KMS-11 (cell line): ENCODE measurements at regions not wholly inside any gene's neighbourhood (a gene's known extent, or its start where the extent isn't known, plus 50 kb on each side); places are given as distances from the start of the nearest gene placed in this dataset.

Experiments used
- H2AFZ ChIP-seq: fragments of 200-600 bp; sonication (generic); 2 replicates; pipeline ENCODE4 v1.6.1; 2016; ENCODE audit warnings: antibody characterized with exemption, mixed run types, low read depth
- H3K27ac ChIP-seq: fragments of 200-600 bp; sonication (generic); 2 replicates; pipeline ENCODE4 v1.6.1; 2016; ENCODE audit warnings: mild to moderate bottlenecking, mixed run types
- H3K27me3 ChIP-seq: fragments of 200-600 bp; sonication (generic); 2 replicates; pipeline ENCODE4 v1.6.1; 2017; ENCODE audit warnings: mild to moderate bottlenecking, low read depth, mixed run types, moderate library complexity; ENCODE audit not compliant: insufficient read depth
- H3K36me3 ChIP-seq: fragments of 200-600 bp; sonication (generic); 2 replicates; pipeline ENCODE4 v1.6.1; 2017; ENCODE audit warnings: mild to moderate bottlenecking, mixed run types; ENCODE audit not compliant: insufficient read depth
- H3K4me1 ChIP-seq: fragments of 200-600 bp; sonication (generic); 2 replicates; pipeline ENCODE4 v1.6.1; 2016; ENCODE audit warnings: mild to moderate bottlenecking, low read depth, mixed run types; ENCODE audit not compliant: poor library complexity, severe bottlenecking
- H3K4me2 ChIP-seq: fragments of 200-600 bp; sonication (generic); 2 replicates; pipeline ENCODE4 v1.7.0; 2016; ENCODE audit warnings: mild to moderate bottlenecking, mixed run types
- H3K4me3 ChIP-seq: fragments of 200-600 bp; sonication (generic); IDR thresholded peaks from 2 replicates; pipeline ENCODE4 v1.6.1; 2017; ENCODE audit warnings: low read depth, low read length, mixed read lengths; ENCODE audit not compliant: insufficient read depth
- H3K79me2 ChIP-seq: fragments of 200-600 bp; sonication (generic); 2 replicates; pipeline ENCODE4 v1.6.1; 2016; ENCODE audit warnings: low read depth, mixed run types; ENCODE audit not compliant: insufficient read depth
- H3K9ac ChIP-seq: fragments of 200-600 bp; sonication (generic); 2 replicates; pipeline ENCODE4 v1.6.1; 2016; ENCODE audit warnings: mild to moderate bottlenecking, mixed run types
- H4K20me1 ChIP-seq: fragments of 200-600 bp; sonication (generic); 2 replicates; pipeline ENCODE4 v1.6.1; 2016; ENCODE audit warnings: mild to moderate bottlenecking, mixed run types; ENCODE audit not compliant: insufficient read depth
- TF ChIP-seq, protein P1 (sequence below): fragments of 200-600 bp; sonication (generic); conservative IDR thresholded peaks from 2 replicates; pipeline ENCODE4 v1.6.1; 2017; ENCODE audit warnings: low read depth, mild to moderate bottlenecking, antibody characterized with exemption, low read length, moderate library complexity, mixed read lengths

- Histone ChIP-seq H3K4me2 (no peak overlapping the region), H3K79me2 (no peaks in the 10 kb centered on the region), H3K4me3 (no peak overlapping the region), H3K27me3 (no peaks in the 10 kb centered on the region), H3K36me3 (no peaks in the 10 kb centered on the region), H3K27ac (no peak overlapping the region), H3K4me1 (peaks cover 12% of the 10 kb centered on the region), H4K20me1 (no peaks in the 10 kb centered on the region), H2AFZ (no peak overlapping the region), H3K9ac (no peak overlapping the region)
- TF ChIP-seq, protein P1, sequence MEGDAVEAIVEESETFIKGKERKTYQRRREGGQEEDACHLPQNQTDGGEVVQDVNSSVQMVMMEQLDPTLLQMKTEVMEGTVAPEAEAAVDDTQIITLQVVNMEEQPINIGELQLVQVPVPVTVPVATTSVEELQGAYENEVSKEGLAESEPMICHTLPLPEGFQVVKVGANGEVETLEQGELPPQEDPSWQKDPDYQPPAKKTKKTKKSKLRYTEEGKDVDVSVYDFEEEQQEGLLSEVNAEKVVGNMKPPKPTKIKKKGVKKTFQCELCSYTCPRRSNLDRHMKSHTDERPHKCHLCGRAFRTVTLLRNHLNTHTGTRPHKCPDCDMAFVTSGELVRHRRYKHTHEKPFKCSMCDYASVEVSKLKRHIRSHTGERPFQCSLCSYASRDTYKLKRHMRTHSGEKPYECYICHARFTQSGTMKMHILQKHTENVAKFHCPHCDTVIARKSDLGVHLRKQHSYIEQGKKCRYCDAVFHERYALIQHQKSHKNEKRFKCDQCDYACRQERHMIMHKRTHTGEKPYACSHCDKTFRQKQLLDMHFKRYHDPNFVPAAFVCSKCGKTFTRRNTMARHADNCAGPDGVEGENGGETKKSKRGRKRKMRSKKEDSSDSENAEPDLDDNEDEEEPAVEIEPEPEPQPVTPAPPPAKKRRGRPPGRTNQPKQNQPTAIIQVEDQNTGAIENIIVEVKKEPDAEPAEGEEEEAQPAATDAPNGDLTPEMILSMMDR, result no peak
Measured at GRCh38 chr18:56380685-56381084, 257.7 kb downstream of the TXNL1 start.

- H3K36me3 ChIP-seq, result no peaks in the 10 kb centered on the region
- no peaks in the 10 kb centered on the region for H3K27me3 ChIP-seq
- H3K9ac ChIP-seq, result no peak overlapping the region
- H3K27ac ChIP-seq, result no peak overlapping the region
- H3K4me1 ChIP-seq, result peaks cover 27% of the 10 kb centered on the region
- H4K20me1 ChIP-seq, result no peaks in the 10 kb centered on the region
- TF ChIP-seq, protein P1, result no peak
- H3K79me2 ChIP-seq, result no peaks in the 10 kb centered on the region
- H2AFZ ChIP-seq, result no peak overlapping the region
- H3K4me2 ChIP-seq, result no peak overlapping the region
- H3K4me3 ChIP-seq, result no peak overlapping the region
Measured at GRCh38 chr18:56379256-56379655, 259.1 kb downstream of the TXNL1 start.

DNA sequence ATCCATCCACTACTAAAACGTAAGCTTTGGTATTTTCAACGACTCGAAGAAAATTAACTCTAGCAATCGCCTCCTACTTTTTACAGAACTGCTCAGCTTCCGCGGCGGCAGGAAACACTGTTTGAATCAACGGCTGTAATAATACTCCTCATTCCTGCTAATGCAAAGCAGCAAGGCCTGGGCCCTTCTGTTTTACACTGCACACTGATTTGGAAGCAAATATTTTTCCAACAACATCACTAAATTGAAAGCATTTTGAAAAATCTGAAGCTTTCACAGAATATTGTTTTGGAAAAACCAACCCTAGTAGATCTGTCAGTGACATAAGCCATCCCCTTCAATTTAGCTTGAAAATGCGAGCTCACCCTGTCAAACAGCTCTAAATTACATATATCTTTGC lies 261.2 kb downstream of the TXNL1 start:
- H3K79me2 ChIP-seq, result no peaks in the 10 kb centered on the region

GRCh38 chr18:56374007-56374655 lies 264.3 kb downstream of the TXNL1 start:
- Histone ChIP-seq H3K36me3 (no peaks in the 10 kb centered on the region), H3K27me3 (no peaks in the 10 kb centered on the region), H3K4me1 (peaks cover 43% of the 10 kb centered on the region), H3K79me2 (no peaks in the 10 kb centered on the region), H2AFZ (peak overlapping the region; percentile 49), H4K20me1 (no peaks in the 10 kb centered on the region), H3K4me2 (peak overlapping the region; percentile 71), H3K4me3 (no peak overlapping the region), H3K27ac (peak overlapping the region; percentile 79), H3K9ac (peak overlapping the region; percentile 59)
- TF ChIP-seq, protein P1, result no peak

More for the DNA sequence above, 261.2 kb downstream of the TXNL1 start:
- H3K36me3 ChIP-seq, result no peaks in the 10 kb centered on the region
- H3K9ac ChIP-seq, result no peak overlapping the region
- H3K4me3 ChIP-seq, result no peak overlapping the region
- H3K4me1 ChIP-seq, result peaks cover 43% of the 10 kb centered on the region
- H2AFZ ChIP-seq, result no peak overlapping the region
- no peak overlapping the region for H3K27ac ChIP-seq
- no peak overlapping the region for H3K4me2 ChIP-seq
- TF ChIP-seq, protein P1, result no peak
- no peaks in the 10 kb centered on the region for H4K20me1 ChIP-seq
- no peaks in the 10 kb centered on the region for H3K27me3 ChIP-seq
